Activated CD4-positive, alpha-beta T cell treated with anti-CD3 and anti-CD28 coated beads, Interleukin-2, amount 50 U/mL, for 4 hours (primary cell): ENCODE measurements at regions not wholly inside any gene's neighbourhood (a gene's known extent, or its start where the extent isn't known, plus 50 kb on each side); places are given as distances from the start of the nearest gene placed in this dataset.
"Not testable (repeated sequence)": the region's sequence is repeated elsewhere in the genome, so short reads cannot be mapped to it uniquely, and the experiment has no call there.

Source experiments
- DNase-seq, 2 experiments: peaks; one replicate each; pipeline ENCODE4 v3.0.0-alpha.2; 2020

DNA sequence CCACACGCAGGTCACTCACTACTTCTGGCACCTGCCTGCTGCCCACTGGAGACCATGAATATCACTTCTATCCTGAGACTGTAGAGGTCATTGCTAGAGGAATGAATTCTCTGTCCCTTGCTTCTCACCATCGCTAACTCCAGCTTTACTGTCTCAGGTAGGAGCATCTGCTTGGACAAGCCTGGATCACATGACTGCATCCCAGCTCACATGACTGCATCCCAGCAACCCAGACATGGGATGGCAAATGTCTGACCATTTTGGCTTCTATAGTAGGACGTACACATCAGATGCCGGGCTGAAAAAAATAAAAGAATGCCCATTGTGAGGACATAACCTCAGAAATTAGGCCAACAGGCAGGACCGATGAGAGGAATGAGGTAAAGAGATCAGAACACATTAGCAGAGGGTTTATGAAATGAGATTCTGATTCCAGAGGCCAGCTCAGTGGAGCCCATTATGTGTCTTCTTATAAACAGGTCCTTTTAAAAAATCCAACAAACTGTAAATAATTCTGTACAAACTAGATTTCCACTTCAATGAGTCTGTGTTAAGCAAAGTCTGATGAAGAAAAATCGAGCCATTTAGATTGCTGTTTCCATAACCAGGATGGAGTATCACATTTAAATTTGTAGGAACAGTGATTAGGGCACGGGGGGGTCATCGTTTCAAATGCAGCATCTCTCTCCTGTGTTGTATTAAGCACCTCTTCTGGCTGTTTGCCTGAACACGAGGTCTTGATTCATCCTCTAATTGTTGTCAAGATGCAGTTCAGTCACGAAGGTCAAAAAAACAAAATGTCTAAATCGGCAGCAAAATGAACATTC lies 126.7 kb downstream of the MTHFS start:
- DNase-seq: no peak

DNA sequence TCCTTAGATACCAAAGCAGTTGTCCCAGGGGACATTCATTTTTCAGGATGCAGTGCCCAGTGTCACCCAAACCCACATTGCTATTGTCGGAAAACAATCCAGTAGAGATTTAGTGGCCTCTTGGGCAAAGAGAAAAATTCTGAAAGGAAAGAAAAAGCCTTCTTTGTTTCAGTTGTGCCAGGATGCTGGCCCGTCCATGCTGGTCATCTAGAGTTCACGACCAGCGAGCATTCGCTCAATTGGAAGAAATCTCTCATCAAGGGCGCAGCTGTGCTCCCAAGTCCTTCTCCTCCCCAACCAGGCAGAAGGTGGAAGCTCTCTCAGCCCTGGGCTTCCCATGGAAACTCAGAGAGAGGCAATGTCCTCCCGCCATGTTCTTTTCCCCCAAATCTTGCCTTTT lies 123.7 kb downstream of the MTHFS start:
- no peak for DNase-seq

DNA sequence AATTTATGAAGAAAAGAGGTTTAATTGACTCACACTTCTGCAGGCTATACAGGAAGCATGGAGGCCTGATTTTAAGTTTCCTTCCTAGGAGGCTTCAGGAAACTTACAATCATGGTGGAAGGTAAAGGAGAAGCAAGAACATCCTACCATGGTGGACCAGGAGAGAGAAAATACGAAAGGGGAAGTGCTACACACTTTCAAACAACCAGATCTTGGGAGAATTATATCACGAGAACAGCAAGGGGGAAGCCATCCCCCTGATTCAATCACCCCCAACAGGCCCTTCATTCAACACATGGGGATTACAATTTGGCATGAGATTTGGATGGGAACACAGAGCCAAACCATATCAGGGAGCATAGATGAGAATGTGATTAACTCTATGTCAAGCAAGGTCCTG lies 121.0 kb downstream of the MTHFS start:
- DNase-seq: no peak

DNA sequence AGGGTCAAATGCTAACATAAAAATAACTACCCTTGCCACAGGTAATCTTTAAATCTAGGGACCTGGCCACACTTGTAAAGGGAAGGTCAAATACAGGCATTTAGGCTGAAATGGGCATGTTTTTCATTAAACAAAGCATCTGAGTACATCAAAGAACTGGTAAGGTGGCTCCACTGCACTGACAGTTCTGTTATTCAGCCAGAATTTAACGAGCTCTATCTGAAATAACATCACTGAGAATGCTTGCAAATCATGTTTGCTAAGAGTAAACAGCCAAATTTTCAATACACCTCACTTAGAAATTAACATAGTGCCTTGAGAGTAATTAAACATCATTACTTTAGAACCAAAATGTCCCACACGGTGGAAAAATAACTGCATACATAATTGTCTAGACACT lies 118.9 kb downstream of the MTHFS start:
- no peak for DNase-seq

DNA sequence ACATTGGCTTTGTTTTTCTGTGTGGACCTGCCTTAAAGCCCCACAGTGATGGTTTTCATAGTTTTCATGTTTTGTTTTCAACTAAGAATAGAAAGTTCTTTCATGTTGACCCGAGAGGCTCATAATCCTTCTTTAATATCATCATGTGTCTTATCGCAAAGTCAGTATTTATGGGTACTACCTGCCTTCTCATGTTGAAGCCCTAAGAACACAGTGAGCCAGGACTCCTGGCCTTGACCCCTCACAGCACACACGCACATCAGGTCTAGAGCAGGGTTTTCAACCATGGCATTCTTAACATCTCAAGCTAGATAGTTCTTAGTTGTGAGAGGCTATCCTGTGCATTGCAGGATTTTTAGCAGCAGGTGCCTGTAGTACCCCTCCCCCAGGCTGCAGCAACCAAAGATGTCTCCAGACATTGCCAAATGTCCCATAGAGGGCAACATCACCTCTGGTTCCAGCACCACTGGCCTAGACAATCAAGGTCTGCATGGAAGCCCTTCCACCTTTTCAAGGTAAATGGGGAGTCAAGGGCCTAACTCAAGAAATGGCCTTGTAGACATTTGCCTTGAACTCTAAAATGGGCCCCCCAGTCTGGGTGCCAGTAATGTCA lies 118.3 kb downstream of the MTHFS start:
- DNase-seq: no peak

DNA sequence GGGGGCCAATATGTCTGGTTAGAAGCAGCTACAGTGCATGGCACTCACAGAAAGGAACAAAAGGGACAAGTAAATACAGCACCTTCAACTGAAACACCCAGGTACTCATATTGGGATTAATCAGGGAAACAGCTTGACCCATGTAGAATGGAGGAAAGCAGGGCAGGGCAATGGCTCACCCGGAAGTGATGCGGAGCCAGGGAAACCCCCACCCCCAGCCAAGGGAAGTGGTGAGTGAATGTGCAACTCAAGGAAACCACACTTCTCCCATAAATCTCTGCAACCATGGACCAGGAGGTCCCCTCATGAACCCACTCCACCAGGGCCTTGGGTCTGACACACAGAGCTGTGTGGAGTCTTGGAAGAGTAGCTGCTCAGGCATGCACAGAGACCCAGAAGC lies 117.1 kb downstream of the MTHFS start:
- DNase-seq: no peak

DNA sequence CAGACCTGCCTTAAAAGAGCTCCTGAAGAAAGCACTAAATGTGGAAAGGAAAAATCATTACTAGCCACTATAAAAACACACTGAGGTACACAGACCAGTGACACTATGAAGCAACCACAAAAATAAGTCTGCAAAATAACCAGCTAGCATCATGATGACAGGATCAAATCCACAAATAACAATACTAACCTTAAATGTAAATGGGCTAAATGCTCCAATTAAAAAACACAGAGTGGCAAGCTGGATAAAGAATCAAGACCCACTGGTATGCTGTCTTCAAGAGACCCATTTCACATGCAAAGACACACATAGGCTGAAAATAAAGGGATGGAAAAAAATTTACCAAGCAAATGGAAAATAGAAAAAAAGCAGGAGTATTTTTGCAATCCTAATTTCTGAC lies 114.5 kb downstream of the MTHFS start:
- not testable (repeated sequence) for DNase-seq
